AG04450 (cell line): ENCODE measurements at regions not wholly inside any gene's neighbourhood (a gene's known extent, or its start where the extent isn't known, plus 50 kb on each side); places are given as distances from the start of the nearest gene placed in this dataset.

Experiments
- CTCF ChIA-PET: fragments of 300-600, 350-600 bp; formaldehyde crosslinking; extraction: SDS; loops from one replicate; lab custom pipeline; 2022; ENCODE audit warnings: antibody characterized with exemption, inconsistent platforms; lab: Charles Lee
- POLR2A ChIA-PET: fragments of 350-600 bp; formaldehyde crosslinking; extraction: SDS; loops from one replicate; lab custom pipeline; 2021; ENCODE audit warnings: antibody characterized with exemption, inconsistent platforms; lab: Yijun Ruan, JAX
- DNase-seq: peaks from one replicate; pipeline ENCODE4 v3.0.0-alpha.2; 2011; ENCODE audit warnings: low read depth, low spot score
- H3K27ac ChIP-seq: one replicate; pipeline ENCODE4 v1.5.1; 2012; ENCODE audit warnings: low read depth, low read length, control low read depth
- H3K27me3 ChIP-seq: one replicate; pipeline ENCODE4 v1.6.0; 2012; ENCODE audit warnings: low read length; ENCODE audit not compliant: control insufficient read depth, insufficient read depth
- H3K4me3 ChIP-seq: 2 replicates; pipeline ENCODE4 v1.5.1; 2011; ENCODE audit warnings: mild to moderate bottlenecking, low read depth, low read length, control low read depth
- H3K9me3 ChIP-seq: 2 replicates; pipeline ENCODE4 v1.5.1; 2012; ENCODE audit warnings: low read length; ENCODE audit not compliant: control insufficient read depth, insufficient read depth
- CTCF ChIP-seq: IDR thresholded peaks from 2 replicates; pipeline ENCODE4 v1.5.1; 2011; ENCODE audit warnings: low read depth, low read length, control low read depth, inconsistent platforms

- no peak for TF ChIP-seq CTCF
- no peak overlapping the region for H3K4me3 ChIP-seq
- DNase-seq = no peak
- H3K9me3 ChIP-seq = no peaks in the 10 kb centered on the region
- CTCF ChIA-PET = no interaction called here
- H3K27ac ChIP-seq = no peak overlapping the region
- no peaks in the 10 kb centered on the region for H3K27me3 ChIP-seq
- POLR2A ChIA-PET = no interaction called here
Observed at GRCh38 chr6:147150293-147150692, 53.9 kb upstream of the STXBP5 start.
